Thoracic aorta (tissue), 2 donors: ENCODE measurements at regions not wholly inside any gene's neighbourhood (a gene's known extent, or its start where the extent isn't known, plus 50 kb on each side); places are given as distances from the start of the nearest gene placed in this dataset.

ENCODE experiments used
- ATAC-seq: fragments of 150-250 bp; one replicate; pipeline ENCODE4 v1.8.0; 2017; ENCODE audit warnings: low read depth; ENCODE audit not compliant: insufficient number of reproducible peaks, low FRiP score
- DNase-seq: peaks from one replicate; pipeline ENCODE4 v3.0.0-alpha.2; 2020; ENCODE audit warnings: low spot score
- H3K27ac ChIP-seq, 2 donors: fragments of 200-600 bp; sonication (generic); 1 replicate in 1 of 2; 2 replicates in 1 of 2; pipeline ENCODE4 v1.5.1; 2016; ENCODE audit warnings: mild to moderate bottlenecking in 2 of 2, moderate library complexity in 2 of 2
- H3K27me3 ChIP-seq: fragments of 200-600 bp; sonication (generic); replicated peaks from 2 replicates; pipeline ENCODE4 v1.6.0; 2016; ENCODE audit warnings: mild to moderate bottlenecking; ENCODE audit not compliant: insufficient read depth
- H3K36me3 ChIP-seq: fragments of 200-600 bp; sonication (generic); one replicate; pipeline ENCODE4 v1.5.1; 2016
- H3K4me1 ChIP-seq, 2 donors: fragments of 200-600 bp; sonication (generic); 1 replicate in 1 of 2; 2 replicates in 1 of 2; pipeline versions ENCODE4 v1.5.1 to v1.6.0; 2016; ENCODE audit warnings: low read depth in 2 of 2, mild to moderate bottlenecking in 1 of 2; ENCODE audit not compliant: control insufficient read depth in 1 of 2
- H3K4me3 ChIP-seq: fragments of 200-600 bp; sonication (generic); 2 replicates; pipeline ENCODE4 v1.5.1; 2016; ENCODE audit warnings: mild to moderate bottlenecking
- H3K9me3 ChIP-seq: fragments of 200-600 bp; sonication (generic); 2 replicates; pipeline ENCODE4 v1.5.1; 2016
- CTCF ChIP-seq: fragments of 200-600 bp; sonication (generic); IDR thresholded peaks from one replicate; pipeline ENCODE4 v1.5.1; 2019; ENCODE audit warnings: antibody characterized with exemption

- H3K27ac ChIP-seq, result no peak overlapping the region
- ATAC-seq (no peak), DNase-seq (no peak)
- peaks cover 11 to 12% of the 10 kb centered on the region in 2 donors for H3K4me1 ChIP-seq
- peak overlapping the region; percentile 62 for H3K4me3 ChIP-seq
- no peaks in the 10 kb centered on the region for H3K9me3 ChIP-seq
- no peak for TF ChIP-seq CTCF
- H3K27me3 ChIP-seq, result peaks cover 6% of the 10 kb centered on the region
- no peaks in the 10 kb centered on the region for H3K36me3 ChIP-seq
These were observed 224.8 kb downstream of the STIM2 start for GRCh38 chr4:27085396-27085795.

- H3K27me3 ChIP-seq, result peaks cover 6% of the 10 kb centered on the region
These were observed 226.8 kb downstream of the STIM2 start for GRCh38 chr4:27087306-27088045.

GRCh38 chr4:27088491-27088890 is 227.8 kb downstream of the STIM2 start:
- no peak overlapping the region for H3K4me3 ChIP-seq
- peaks cover 11 to 12% of the 10 kb centered on the region in 2 donors for H3K4me1 ChIP-seq
- no peaks in the 10 kb centered on the region for H3K9me3 ChIP-seq
- no peaks in the 10 kb centered on the region for H3K36me3 ChIP-seq
- TF ChIP-seq CTCF, result no peak
- DNase-seq, result no peak
- no peak for ATAC-seq
- H3K27ac ChIP-seq, result no peak overlapping the region
- H3K27me3 ChIP-seq, result peaks cover 6% of the 10 kb centered on the region

More at GRCh38 chr4:27087306-27088045, 226.8 kb downstream of the STIM2 start:
- no peak overlapping the region for H3K4me3 ChIP-seq
- H3K36me3 ChIP-seq, result no peaks in the 10 kb centered on the region
- DNase-seq, result no peak
- no peak for ATAC-seq
- H3K27ac ChIP-seq, result no peak overlapping the region
- no peaks in the 10 kb centered on the region for H3K9me3 ChIP-seq
- peaks cover 11 to 12% of the 10 kb centered on the region in 2 donors for H3K4me1 ChIP-seq
- TF ChIP-seq CTCF, result no peak

GRCh38 chr4:27089186-27089585 is 228.5 kb downstream of the STIM2 start:
- TF ChIP-seq CTCF, result no peak

GRCh38 chr4:27090406-27090805 is 229.8 kb downstream of the STIM2 start:
- peaks cover 2 to 4% of the 10 kb centered on the region in 2 donors for H3K4me1 ChIP-seq
- no peaks in the 10 kb centered on the region for H3K9me3 ChIP-seq
- H3K36me3 ChIP-seq, result no peaks in the 10 kb centered on the region
- no peaks in the 10 kb centered on the region for H3K27me3 ChIP-seq
- no peak overlapping the region for H3K27ac ChIP-seq
- no peak overlapping the region for H3K4me3 ChIP-seq
- ATAC-seq, result no peak
- no peak for TF ChIP-seq CTCF
- DNase-seq, result no peak

More at GRCh38 chr4:27089186-27089585, 228.5 kb downstream of the STIM2 start:
- no peak for DNase-seq
- no peak for ATAC-seq
- H3K36me3 ChIP-seq, result no peaks in the 10 kb centered on the region
- H3K4me3 ChIP-seq, result no peak overlapping the region
- H3K27ac ChIP-seq, result no peak overlapping the region
- peaks cover 6% of the 10 kb centered on the region for H3K27me3 ChIP-seq
- H3K4me1 ChIP-seq, result peaks cover 11 to 12% of the 10 kb centered on the region in 2 donors
- H3K9me3 ChIP-seq, result no peaks in the 10 kb centered on the region
